Hepatic stellate cell (primary cell): ENCODE measurements at regions not wholly inside any gene's neighbourhood (a gene's known extent, or its start where the extent isn't known, plus 50 kb on each side); places are given as distances from the start of the nearest gene placed in this dataset.
"Not testable (repeated sequence)": the region's sequence is repeated elsewhere in the genome, so short reads cannot be mapped to it uniquely, and the experiment has no call there.

Source experiments
- DNase-seq: peaks from one replicate; pipeline ENCODE4 v3.0.0; 2011; ENCODE audit warnings: low spot score

DNA sequence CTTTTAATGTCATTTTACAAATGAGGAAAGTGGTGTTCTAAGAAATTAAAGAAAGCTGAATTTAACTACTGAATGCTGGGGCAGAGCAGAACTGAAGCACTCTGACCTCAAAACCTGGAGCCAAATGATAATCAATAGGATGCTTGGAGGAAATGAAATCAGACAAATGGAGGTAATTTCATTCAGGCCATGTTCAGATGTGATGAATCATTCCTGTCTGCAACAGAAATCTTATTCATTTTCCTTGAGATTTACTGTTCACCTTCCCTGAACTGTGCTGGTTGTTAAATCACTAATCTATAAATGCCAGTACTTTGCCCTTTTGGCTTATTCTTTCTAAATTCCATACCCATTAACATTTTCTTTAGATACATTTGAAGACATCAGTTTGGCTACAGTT, 85.6 kb upstream of the SNX7 start:
- no peak for DNase-seq

DNA sequence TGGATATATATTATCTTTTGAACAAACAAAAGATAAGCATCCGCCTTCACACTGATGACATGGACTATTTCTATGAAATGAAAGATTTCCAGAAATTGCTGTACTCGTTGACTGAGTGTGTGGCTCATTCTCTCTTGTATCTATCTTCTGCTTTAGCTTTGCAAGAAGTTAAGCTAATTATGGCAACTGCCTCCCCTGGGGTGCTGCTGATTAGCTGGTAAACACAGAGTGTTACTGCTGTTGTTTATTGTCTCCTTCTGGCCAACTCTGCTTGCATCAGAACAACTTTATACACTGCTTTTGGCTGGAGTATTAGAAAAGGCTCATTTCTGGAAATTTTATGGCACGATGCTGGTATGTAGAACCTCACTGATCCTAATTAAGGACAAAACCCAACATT, 95.6 kb upstream of the SNX7 start:
- DNase-seq = no peak

DNA sequence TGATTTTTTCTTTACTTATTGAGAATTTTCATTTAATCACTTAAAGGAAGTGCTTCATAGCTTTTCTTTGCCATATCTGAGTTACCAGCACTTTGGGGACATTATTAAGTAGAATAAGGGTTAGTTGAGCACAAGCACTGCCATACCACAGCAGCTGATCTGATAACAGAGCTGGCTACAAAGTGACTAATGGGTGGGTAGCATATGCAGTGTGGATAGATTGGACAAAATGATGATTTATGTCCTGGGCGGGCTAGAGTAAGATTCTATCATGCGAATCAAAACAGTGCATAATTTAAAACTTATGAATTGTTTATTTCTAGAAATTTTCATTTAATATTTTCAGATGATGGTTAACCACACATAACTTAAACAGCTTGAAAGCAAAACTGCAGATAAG, 102.2 kb upstream of the SNX7 start:
- no peak for DNase-seq

DNA sequence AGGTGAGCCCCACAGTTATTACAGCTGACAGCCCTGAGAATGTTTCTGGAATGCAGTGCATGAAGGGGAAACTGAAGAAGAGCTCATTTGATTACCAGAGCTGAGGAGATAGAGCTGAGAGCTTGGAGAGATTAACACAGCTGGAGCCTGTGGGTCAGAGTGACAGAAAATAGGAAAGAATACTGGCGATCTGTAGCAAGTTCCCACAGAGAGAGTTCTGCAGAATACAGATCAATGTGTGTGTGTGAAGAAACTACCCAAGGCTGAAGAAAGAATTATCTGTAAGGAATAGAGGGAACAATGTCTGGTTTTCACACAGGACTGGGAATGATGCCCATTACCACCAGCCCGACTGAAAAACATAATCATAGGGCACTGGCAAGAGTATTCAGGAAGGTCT, 103.6 kb upstream of the SNX7 start:
- no peak for DNase-seq

DNA sequence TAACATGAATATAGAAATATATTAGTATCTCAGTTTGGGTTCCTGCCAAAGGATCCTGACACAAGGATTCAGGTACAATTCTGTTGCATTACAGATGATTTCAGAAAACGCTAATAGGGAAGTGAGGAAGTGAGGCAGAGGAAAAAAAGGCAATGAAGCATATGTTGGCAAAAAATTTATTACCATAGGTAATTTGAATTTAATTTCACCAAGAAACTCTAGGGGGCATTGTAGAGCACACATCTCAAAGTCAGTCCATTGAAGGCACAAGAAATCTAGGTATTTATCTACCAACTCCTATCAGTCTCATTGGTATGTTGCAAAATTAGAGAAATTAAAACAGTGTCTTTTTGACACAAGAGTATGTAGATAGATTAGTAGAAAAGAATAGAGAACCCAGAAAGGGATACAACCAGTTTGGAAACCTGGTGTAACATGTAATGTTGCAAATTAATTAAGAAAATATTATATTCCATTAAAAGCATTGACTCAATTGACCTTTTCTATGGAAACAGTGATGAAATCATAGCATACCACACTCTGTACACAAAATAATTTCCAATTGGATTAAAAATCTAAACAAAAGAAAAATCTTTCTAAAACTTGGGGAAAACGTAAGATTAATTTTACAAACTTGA, 104.9 kb upstream of the SNX7 start:
- DNase-seq = peak; percentile 0

DNA sequence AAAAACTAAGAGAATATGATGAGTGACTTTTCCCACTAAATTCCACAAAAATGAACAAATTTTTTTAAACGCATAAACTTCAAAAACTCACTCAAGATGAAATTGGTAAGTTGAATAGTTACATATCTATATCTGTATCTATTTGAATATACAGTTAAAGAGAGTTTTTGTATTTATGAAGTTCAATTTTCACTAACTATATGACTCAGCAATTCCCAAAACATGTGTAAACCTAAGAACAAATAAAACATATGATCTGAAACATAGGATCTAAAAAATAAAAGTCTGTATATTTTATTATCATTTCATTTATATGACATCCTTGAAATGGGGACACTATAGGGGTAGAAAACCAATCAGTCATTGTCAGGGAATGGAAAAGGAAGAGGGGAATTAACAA, 105.7 kb upstream of the SNX7 start:
- DNase-seq = no peak

DNA sequence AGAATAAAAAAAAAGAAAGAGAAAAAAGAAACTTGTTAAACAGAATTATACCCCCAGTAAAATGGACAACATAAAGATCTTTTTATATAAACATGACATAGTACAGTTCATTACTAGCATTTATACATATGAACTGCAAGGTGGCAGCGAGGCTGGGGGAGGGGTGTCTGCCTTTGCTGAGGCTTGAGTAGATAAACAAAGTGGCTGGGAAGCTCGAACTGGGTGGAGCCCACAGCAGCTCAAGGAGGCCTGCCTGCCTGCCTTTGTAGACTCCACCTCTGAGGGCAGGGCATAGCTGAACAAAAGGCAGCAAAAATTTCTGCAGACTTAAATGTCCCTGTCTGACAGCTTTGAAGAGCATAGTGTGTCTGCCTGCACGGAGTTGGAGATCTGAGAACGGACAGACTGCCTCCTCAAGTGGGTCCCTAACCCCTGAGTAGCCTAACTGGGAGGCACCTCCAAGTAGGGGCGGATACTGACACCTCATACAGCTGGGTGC, 108.9 kb upstream of the SNX7 start:
- DNase-seq = not testable (repeated sequence)

DNA sequence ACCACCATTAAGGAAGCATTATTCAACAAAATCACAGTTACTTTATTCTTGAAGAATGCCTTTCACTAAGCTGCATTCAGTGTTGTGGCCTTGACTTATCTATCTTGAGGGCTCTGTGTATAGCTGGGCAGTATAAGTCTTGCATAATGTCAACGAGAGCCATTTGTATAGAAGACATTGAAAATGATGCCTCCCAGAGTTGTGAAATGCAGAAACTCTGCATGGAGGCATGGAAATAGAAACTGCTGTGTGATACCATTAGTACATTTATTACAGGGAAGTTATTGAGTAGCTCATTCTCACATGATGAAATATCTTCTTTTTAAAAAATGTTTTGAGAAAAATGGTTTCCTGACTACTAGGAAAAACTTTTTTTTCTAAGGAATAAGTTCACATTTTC, 111.4 kb upstream of the SNX7 start:
- DNase-seq = no peak

DNA sequence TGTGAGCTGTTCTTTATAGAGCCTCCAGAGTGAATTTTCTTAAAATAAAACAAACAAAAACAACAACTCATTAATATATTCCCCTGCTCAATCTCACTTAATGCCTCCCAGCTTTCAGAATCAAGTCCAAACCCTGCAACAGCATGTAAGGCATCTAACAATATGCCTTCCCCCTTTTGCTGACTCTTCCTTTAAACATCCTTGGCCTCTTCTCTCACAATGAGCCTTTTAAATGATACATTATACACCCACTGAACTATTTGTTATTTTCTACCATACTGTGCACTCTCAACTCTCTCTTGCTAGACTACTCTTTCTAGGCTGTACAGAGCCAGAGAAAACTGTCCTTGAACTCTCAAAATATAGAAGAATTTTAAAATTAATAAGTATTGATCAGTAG, 115.2 kb upstream of the SNX7 start:
- DNase-seq = no peak

DNA sequence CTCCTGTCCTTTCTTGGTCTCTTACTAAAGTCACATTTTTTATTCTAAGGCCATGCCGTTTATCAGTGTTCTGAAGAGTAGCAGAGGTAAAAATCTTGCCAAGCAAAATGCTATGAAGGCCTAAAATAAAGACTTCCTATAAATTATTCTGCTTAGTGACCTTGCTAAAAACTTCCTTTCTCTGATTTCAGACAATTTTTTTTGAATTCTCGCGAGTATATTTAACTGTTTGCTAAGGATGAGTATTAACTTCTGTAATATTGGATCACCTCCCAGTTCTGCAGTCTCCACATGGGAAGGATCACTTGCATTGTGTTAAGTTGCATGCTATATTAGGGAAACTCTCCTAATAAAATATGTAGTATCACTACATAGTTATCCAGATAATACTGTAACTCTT, 123.4 kb upstream of the SNX7 start:
- DNase-seq = no peak

DNA sequence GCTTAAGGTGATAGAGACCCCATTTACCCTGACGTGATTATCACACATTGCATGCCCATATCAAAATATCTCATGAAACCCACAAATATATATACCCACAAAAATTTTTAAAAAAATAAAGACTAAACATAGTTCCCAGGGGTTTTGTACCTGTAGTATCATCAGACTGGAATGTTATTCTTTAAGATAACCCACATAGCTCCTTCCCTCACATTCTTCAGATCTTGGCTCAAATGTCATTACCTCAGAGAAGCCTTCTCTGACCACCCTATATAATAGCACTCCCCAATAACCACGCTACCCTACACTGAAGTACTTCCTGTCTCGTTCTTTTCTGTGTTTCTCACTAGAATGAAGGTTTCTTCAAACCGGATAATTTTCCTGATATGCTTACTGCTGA, 138.3 kb upstream of the SNX7 start:
- DNase-seq = no peak

DNA sequence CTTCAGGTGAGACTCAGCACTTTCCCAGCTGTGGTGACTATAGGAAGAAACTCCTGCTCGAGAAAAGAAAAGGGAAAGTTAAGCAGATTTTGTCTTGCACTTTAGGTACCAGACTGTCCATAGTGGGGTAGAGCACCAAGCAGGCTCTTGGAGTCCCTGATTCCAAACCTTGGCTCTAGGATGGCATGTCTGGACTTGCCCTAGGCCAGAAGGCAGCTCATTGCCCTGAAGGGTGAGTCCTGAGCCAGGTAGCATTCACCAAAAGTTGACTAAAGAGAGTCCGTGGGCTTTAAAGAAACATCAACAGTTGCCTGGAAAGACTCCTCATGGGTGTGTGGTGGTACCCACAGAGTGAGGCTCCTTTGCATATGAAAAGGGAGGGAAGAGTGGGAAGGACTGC, 145.2 kb upstream of the SNX7 start:
- DNase-seq = no peak

DNA sequence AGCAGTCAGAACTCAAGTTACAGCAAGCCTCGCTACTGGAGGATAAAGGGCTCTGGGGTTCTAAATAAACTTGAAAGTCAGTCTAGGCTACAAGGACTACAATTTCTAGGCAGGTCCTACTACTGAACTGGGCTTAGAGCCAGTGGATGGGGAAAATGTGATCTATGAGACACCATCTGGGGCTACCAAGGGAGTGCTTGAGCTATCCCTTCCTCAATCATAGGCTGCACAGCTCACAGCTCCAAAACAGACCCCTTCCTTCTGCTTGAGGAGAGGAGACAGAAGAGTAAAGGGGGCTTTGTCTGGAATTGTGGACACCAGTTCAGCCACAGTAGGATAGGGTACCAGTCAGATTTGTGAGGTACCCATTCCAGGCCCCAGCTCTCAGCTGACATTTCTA, 145.8 kb upstream of the SNX7 start:
- no peak for DNase-seq

DNA sequence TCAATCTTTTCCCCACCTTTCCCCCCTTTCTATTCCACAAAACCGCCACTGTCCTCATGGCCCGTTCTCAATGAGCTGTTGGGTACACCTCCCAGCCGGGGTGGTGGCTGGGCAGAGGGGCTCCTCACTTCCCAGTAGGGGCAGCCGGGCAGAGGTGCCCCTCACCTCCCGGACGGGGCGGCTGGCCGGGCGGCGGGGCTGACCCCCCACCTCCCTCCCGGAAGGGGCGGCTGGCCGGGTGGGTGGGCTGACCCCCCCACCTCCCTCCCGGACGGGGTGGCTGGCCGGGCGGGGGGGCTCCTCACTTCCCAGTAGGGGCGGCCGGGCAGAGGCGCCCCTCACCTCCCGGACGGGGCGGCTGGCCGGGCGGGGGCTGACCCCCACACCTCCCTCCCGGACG, 149.3 kb upstream of the SNX7 start:
- not testable (repeated sequence) for DNase-seq

DNA sequence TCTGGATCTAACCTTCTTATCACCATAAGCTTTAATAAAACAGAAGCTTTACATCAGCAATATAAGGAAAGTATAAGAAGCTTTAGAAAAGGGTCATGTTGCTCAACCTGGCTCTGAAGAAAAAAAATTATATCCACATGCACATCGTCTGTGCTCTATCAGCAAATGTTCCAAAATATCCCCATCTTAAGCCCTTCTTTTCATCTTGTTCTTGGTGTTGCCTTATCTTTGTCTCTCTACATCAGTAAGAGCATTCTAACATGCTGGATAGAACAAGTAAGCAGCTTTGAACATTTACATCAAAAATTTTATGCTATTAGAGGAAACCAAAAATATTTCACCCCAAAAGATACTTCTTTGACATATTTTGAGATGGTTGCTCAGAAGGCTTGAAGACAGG, 157.8 kb upstream of the SNX7 start:
- no peak for DNase-seq

DNA sequence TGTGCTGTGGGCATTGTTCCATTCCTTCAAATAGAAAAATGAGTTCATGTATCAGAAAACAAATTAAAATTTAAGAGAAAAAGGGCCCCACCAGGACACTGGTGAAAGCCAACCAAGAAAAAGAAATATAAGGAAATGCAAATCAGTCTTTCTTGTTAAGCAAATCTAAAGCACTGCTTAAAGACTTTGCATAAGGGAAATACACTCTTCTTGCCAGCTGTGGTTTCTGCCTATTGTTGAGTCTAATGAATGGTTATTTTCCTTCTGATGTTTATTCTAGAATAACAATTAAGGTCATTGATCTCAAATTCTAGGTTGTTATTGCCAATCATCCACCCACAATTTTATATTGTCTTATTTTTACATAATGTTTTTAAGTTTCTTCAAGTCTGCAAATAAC, 158.6 kb upstream of the SNX7 start:
- no peak for DNase-seq

DNA sequence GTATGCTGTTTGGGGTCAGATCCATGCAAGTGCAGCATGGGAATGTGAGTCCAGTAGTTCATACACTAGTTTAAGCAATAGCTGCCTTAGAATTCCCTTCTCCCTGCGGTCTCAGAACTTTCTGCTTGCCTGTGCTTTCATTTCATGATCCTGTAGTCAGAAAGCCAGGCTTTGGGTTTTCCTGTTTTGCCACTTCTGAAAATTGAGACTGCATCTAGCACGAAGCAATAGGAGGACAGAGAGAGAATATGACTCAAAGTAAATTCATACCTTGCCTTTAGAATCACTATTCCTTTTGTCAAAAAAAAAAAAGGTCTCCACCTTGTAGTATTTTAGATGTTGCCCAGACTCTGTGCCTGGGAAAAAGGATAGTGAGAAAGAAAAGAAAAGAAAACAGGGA, 161.2 kb upstream of the SNX7 start:
- no peak for DNase-seq

DNA sequence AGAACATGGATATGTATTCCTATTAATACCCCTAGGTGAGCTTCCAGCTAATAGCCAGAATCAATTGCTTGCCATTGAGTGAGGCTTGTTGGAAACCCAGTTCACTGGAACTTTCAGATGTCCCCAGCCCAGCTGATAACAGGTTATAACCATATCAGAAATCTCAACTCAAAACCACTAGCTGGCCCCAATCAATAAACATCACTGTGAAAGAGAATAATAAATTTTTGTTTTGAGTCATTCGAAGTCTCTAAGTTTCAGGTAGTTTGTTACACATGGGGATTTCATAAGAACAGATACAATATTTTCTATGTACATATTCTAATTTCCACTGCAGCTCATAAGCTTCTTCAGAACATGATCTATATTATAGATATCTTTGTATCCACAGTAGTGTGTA, 162.9 kb upstream of the SNX7 start:
- no peak for DNase-seq

DNA sequence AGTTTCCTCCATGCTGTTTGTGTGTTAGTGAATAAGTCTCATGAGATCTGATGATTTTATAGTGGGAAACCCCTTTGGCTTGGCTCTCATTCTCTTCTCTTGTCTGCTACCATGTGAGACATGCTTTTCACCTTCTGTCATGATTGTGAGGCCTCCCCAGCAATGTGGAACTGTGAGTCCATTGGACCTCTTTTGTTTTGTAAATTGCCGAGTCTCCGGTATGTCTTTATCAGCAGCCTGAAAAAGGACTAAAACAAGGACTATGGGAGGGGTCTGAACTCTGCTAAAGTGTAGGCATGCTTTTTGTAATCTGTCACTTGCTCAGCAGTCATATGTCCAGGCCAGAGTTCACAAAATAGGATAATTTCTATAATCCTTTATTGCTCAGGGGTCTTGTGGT, 164.0 kb upstream of the SNX7 start:
- DNase-seq = no peak

DNA sequence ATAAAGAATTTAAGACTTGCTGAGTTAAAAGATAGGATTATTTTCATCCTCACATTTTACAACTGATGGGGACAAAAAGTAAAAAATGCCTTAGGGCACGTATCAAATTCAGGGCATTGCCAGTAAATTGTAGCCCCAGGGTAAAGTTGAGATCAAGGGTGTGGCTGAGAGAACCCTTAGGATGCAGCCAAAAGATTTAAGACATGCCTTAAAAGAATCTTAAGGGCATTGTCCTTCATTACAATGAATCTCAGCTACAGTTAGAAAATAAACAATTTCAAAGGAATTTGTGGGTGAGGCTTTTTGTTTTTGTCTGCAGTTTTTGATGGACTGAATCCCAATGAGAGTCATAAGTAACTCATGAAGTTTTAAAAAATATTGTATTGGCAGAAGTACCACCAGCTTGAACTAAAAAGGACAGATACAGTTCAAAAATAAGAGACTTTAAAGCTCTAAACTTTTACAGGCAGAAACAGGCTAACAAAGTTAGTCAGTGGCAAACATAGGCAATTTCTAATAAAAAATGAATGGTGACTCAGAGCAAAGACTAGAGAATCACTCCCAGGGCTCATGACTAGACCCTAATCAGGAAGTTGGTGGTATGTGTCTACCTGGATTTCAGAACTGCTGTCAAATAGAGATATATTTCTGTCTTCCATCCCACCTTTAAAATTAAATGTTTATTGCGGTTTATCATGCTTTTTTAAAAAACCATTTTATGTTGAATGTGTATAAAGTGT, 165.1 kb upstream of the SNX7 start:
- DNase-seq = no peak

DNA sequence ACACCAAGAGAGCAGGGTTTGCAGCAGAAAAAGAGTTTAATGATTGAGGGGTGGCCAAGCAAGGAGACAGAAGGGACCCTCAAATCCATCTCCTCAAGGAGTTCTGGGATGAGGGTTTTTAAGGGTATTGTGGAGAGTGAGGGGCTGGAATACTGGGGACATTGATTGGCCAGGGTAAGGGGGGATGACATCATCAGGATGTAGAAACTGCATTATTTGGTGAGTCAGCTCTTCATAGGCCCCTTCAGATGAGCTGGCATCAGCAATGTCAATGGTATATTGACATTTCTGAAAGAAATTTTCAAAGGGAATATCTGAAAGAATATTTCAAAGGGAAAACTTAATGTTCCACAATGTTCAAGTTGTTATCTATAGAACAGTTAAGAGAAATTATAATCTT, 168.1 kb upstream of the SNX7 start:
- DNase-seq = no peak

DNA sequence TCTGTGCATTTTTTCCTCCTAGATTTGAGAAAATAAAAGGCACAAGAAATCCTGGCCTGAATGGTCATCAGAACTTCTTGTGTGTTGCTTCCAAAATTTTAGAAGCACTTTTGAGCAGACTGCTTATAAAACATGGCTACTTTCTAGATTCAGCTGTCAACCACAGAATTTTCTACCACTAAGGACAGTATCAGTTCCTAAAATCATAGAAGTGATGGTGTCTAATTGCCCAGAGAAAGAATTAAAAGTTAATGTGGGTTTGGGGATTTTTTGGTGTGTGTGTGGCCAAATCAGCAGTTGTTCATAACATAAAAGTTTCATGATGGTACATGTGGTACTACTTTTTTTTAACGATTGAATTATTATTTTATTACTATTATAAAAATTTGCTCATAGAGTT, 171.4 kb upstream of the SNX7 start:
- DNase-seq = no peak

DNA sequence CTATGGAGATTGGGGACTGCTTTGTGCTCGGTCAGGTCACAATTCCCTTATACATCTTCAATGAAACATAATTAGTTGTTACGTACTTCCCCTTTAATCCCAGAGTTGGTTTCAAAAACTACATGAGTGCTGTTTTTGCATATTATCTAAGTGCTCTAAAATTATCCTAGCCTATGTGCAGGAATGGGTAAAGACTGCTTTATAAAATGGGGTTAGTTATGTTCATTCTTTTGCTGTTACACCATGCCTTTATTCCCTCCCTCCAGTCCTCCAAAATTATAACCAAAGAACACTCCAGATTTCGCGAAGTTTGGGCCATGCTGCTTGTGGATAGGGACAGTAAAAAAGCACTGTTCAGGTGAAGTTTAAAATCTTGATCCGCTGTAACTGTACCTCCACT, 173.9 kb upstream of the SNX7 start:
- no peak for DNase-seq

DNA sequence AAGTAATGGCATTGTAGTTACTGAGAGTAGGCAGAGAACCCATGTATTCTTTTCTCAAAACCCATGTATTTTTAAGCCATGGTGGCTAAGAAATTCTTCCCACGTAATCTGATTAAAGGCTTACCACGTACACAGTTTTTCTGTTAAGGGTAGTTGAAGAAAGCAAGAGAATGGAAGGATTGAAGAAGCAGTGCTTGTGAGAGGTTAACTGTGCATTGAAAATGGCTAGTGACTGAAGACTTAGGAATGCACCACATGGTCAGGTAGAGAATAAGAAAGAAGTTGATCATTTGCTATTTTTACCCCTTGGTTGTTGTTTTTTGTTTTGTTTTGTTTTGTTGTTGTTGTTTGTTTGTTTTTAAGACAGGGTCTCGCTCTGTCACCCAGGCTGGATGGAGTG, 178.9 kb upstream of the SNX7 start:
- DNase-seq = no peak
